ENCODE measurements at regions not wholly inside any gene's neighbourhood (a gene's known extent, or its start where the extent isn't known, plus 50 kb on each side); places are given as distances from the start of the nearest gene placed in this dataset.

- TF ChIP-seq, protein P1, sequence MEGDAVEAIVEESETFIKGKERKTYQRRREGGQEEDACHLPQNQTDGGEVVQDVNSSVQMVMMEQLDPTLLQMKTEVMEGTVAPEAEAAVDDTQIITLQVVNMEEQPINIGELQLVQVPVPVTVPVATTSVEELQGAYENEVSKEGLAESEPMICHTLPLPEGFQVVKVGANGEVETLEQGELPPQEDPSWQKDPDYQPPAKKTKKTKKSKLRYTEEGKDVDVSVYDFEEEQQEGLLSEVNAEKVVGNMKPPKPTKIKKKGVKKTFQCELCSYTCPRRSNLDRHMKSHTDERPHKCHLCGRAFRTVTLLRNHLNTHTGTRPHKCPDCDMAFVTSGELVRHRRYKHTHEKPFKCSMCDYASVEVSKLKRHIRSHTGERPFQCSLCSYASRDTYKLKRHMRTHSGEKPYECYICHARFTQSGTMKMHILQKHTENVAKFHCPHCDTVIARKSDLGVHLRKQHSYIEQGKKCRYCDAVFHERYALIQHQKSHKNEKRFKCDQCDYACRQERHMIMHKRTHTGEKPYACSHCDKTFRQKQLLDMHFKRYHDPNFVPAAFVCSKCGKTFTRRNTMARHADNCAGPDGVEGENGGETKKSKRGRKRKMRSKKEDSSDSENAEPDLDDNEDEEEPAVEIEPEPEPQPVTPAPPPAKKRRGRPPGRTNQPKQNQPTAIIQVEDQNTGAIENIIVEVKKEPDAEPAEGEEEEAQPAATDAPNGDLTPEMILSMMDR (IDR thresholded peaks at IDR 0.05), result no peak
- no peak for TF ChIP-seq POLR2A (IDR thresholded peaks at IDR 0.05)
These were observed 2816.6 kb downstream of the PCDH9 start for GRCh38 chr13:64413529-64413928.
